IPS-15b (cell line): ENCODE measurements at regions not wholly inside any gene's neighbourhood (a gene's known extent, or its start where the extent isn't known, plus 50 kb on each side); places are given as distances from the start of the nearest gene placed in this dataset.

Experiments
- H3K27me3 ChIP-seq: one replicate; pipeline ENCODE4 v1.6.1; 2013; ENCODE audit warnings: low read length; ENCODE audit not compliant: control insufficient read depth, insufficient read depth
- H3K36me3 ChIP-seq: one replicate; pipeline ENCODE4 v1.6.1; 2013; ENCODE audit warnings: low read length; ENCODE audit not compliant: control insufficient read depth, insufficient read depth
- H3K4me1 ChIP-seq: one replicate; pipeline ENCODE4 v1.6.1; 2013; ENCODE audit warnings: mild to moderate bottlenecking, low read length; ENCODE audit not compliant: control insufficient read depth, insufficient read depth
- H3K4me3 ChIP-seq: one replicate; pipeline ENCODE4 v1.5.1; 2013; ENCODE audit warnings: low read depth, low read length
- H3K9ac ChIP-seq: one replicate; pipeline ENCODE4 v1.6.1; 2013; ENCODE audit warnings: low read depth, mild to moderate bottlenecking, low read length
- H3K9me3 ChIP-seq: one replicate; pipeline ENCODE4 v1.6.1; 2013; ENCODE audit warnings: mild to moderate bottlenecking, low read length; ENCODE audit not compliant: control insufficient read depth, insufficient read depth

DNA sequence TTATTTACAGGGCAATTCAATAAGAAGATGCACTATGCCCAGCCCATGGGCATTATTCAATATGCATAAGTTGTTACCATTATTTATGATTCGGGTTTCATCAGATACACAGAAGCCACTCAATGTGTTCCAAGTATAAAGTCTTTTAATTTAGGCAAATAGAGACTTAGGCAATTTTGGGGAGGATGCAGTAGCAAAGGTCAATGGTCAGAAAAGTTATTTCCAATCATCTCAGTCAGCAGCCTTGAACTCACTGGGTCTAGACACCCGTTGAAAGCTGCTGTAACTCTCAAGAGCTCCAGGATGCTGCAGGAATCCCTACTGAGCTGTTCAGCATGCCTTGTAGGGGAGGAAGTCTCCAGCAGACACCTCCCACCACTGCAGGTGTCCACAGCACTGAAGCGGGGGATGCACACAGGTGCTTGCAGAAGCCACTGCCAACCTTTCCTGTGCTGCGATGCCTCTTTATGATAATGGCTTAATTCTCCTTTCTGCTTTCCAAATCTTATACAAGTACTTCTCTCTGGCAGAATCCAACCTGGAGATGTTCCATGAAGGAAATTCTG is 155.0 kb upstream of the SUCLG2 start:
- no peaks in the 10 kb centered on the region for H3K27me3 ChIP-seq
- no peaks in the 10 kb centered on the region for H3K9me3 ChIP-seq
- no peak overlapping the region for H3K4me3 ChIP-seq
- no peak overlapping the region for H3K9ac ChIP-seq
- no peaks in the 10 kb centered on the region for H3K36me3 ChIP-seq
- no peaks in the 10 kb centered on the region for H3K4me1 ChIP-seq

DNA sequence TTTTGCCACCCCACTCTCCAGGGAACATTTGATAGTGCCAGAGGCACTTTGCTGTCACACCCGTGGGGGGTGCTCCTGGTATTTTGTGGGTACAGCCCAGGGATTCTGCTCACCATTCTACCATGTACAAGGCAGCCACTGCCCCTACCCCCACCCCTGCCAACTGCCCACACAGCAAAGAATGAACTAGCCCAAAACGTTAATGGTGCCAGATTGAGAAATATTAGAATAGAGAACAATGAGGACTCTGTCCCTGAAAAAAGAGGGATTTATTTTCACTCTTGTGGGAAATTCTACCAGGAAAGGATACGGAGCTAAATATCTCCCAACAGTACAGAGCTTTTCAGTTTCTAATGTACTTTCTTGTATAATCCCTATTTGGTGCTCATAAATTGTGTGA is 154.5 kb upstream of the SUCLG2 start:
- Histone ChIP-seq H3K27me3 (no peaks in the 10 kb centered on the region), H3K9me3 (no peaks in the 10 kb centered on the region), H3K9ac (no peak overlapping the region), H3K4me3 (no peak overlapping the region), H3K4me1 (no peaks in the 10 kb centered on the region), H3K36me3 (no peaks in the 10 kb centered on the region)

DNA sequence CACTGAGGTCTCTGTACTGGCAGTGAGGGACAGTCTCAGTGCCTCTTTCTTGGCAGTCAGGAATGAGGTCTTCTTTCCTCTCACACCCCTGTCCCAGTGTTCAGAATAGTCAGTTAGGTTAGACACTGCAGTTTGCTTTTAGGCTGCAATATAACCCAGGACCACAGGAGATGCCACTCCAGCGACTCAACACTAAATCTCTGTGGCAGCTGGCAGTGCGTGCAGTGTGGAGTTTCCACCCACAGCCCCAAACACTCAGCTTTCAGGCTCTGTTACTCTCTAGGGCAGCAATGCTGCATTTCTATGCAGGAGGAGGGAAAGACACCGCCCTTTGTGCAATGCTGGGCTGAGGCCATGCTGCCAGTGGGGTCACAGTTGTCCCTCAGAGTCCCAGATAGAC is 150.2 kb upstream of the SUCLG2 start:
- no peak overlapping the region for H3K4me3 ChIP-seq
- H3K36me3 ChIP-seq = no peaks in the 10 kb centered on the region
- H3K27me3 ChIP-seq = no peaks in the 10 kb centered on the region
- H3K9me3 ChIP-seq = no peaks in the 10 kb centered on the region
- no peak overlapping the region for H3K9ac ChIP-seq
- no peaks in the 10 kb centered on the region for H3K4me1 ChIP-seq

DNA sequence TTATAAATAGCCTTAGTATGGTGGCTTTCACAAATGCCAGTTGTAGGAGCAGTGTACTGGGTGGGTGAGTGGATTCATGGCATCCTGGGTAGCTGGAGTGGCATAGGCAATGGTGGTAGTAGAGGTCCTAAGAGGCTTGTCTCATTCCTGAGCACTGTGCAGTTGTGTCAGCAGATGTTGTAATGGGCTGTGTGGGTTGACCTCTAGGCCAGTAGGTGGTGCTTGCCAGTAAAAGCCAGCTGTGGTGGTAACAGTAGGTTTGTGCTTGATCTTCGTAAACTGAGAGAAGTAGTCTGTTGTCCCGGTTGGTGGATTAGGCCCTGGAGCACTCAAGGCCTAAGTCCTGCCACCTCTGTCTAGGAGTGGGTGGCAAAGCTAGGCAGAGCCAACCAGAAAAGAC is 149.7 kb upstream of the SUCLG2 start:
- Histone ChIP-seq H3K27me3 (no peaks in the 10 kb centered on the region), H3K36me3 (no peaks in the 10 kb centered on the region), H3K9me3 (no peaks in the 10 kb centered on the region), H3K4me1 (no peaks in the 10 kb centered on the region), H3K4me3 (no peak overlapping the region), H3K9ac (no peak overlapping the region)

DNA sequence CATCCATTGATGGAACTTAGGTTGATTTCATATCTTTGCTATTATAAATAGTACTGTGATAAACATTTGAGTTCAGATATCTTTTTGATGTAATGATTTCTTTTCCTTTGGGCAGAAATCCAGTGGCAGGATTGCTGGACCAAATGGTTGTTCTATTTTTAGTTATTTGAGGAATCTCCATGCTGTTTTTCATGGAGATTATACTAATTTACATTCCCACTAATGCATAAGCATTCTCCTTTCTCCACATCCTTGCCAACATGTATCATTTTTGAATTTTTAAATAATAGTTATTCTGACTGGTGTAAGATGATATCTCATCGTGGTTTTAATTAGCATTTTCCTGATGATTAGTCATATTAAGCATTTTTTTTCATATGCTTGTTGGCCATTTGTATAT is 144.0 kb upstream of the SUCLG2 start:
- Histone ChIP-seq H3K4me3 (no peak overlapping the region), H3K9ac (no peak overlapping the region), H3K36me3 (no peaks in the 10 kb centered on the region), H3K9me3 (no peaks in the 10 kb centered on the region), H3K27me3 (no peaks in the 10 kb centered on the region), H3K4me1 (peaks cover 2% of the 10 kb centered on the region)

DNA sequence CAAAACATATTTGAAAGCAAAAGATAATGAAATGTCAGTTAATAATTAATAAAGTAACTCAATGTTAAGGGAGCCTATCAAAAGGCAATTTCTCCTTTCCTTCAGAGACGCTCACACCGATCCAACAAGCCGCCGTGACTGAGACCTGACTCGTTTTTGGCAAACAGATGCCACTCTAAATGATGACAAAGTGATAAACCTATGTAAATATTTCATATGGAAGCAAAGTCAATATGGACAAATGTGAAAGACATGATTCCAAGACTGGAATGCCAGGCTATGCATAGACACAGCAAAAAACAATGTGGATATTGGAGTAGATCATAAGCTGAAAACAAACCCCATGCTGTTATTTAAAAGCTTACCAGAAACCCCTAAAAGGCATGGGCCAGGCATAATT is 137.2 kb upstream of the SUCLG2 start:
- Histone ChIP-seq H3K9ac (no peak overlapping the region), H3K4me3 (no peak overlapping the region), H3K27me3 (no peaks in the 10 kb centered on the region), H3K9me3 (no peaks in the 10 kb centered on the region), H3K4me1 (peaks cover 8% of the 10 kb centered on the region), H3K36me3 (no peaks in the 10 kb centered on the region)

DNA sequence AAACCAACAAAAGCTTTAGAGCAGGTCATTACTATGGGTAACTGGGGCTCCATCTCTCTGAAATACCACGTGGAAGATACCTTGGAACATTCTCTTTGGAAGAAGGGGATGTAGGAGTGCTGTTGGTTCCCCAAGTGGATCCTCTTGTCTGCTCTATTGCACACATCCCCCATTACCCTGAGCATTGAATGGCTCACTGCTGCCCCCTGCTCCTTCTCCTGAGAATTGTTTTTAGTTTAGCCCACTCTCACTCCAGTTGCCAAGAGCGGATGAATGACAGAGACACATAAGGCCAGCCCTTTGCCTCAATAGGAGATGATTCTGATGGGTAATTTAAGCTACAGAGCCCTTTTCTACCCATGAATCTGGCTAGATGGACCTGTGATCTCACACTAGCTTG is 135.6 kb upstream of the SUCLG2 start:
- Histone ChIP-seq H3K36me3 (no peaks in the 10 kb centered on the region), H3K4me1 (peaks cover 8% of the 10 kb centered on the region), H3K9me3 (no peaks in the 10 kb centered on the region), H3K27me3 (no peaks in the 10 kb centered on the region), H3K4me3 (no peak overlapping the region), H3K9ac (no peak overlapping the region)

DNA sequence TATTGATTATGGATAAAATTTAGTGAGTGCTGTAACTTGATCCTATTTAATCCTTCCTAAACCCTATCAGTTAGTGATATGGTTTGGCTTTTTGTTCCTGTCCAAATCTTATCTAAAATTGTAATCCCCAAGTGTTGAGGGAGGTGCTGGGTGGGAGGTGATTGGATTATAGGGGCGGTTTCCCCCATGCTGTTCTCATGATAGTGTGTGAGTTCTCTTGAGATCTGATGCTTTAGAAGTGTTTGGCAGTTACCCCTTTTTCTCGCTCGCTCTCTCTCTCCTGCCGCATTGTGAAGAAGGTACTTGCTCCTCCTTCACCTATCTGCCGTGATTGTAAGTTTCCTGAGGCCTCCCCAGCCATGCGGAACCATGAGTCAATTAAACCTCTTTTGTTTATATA is 134.0 kb upstream of the SUCLG2 start:
- H3K36me3 ChIP-seq = no peaks in the 10 kb centered on the region
- no peak overlapping the region for H3K9ac ChIP-seq
- peaks cover 8% of the 10 kb centered on the region for H3K4me1 ChIP-seq

DNA sequence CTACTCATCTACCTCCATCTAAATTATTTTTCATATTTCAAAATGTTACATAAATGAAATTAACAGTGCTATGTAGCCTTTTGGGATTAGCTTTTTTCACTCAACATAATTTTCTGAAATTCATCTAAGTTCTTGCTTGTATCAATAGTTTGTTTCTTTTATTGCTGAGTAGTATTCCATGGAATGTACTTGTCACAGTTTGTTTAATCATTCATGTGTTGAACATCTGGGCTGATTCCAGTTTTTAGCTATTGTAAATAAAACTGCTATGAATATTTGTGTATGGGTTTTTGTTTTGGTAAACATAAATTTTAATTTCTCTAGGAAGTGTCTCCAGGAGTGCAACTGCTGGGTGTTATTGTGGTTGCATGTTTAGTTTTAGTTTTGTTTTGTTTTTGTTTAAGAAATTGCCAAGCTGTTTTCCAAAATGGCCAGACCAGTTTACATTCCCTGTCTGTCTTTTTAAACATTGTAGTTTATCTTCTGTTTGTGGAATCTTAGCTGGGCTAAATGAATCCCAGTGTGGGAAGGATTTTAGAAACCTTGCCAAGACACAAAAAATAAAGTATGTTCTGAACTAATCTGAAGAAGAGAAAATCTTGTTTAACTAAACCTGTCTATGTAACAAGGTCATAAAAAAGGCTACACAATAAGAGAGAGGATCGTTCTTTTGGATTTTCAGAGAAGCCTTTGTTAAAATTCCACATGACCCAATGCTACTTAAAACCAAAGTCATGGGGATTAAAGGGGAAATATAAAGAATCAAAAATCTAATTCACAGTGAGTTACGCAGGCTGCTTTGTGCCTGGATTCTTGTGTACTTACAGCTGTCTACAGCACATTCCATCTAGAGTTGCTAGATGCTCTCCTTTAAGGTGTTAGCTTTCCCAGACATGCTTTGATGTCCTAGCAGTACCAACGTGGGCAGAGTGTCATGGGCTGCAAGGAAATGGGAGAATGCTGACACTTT is 129.2 kb upstream of the SUCLG2 start:
- H3K36me3 ChIP-seq = no peaks in the 10 kb centered on the region
- no peak overlapping the region for H3K4me3 ChIP-seq
- H3K4me1 ChIP-seq = no peaks in the 10 kb centered on the region
- no peak overlapping the region for H3K9ac ChIP-seq
- H3K27me3 ChIP-seq = no peaks in the 10 kb centered on the region
- H3K9me3 ChIP-seq = no peaks in the 10 kb centered on the region

More for the DNA sequence above, 134.0 kb upstream of the SUCLG2 start:
- no peak overlapping the region for H3K4me3 ChIP-seq
- H3K27me3 ChIP-seq = no peaks in the 10 kb centered on the region
- H3K9me3 ChIP-seq = no peaks in the 10 kb centered on the region

DNA sequence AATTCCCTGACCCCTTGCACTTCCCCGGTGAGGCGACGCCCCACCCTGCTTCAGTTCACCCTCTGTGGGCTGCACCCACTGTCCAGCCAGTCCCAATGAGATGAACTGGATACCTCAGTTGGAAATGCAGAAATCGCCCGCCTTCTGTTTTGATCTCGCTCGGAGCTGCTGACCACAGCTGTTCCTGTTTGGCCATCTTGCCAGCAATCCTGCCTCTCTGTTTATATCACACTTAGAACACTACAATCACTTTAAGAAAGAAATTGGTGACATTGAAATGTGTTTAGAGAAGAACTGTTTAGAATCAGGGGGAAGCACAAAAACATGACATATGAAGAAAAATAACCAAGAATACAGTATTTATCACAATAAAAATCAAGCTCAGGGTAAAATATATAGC is 127.5 kb upstream of the SUCLG2 start:
- Histone ChIP-seq H3K4me1 (no peaks in the 10 kb centered on the region), H3K9ac (no peak overlapping the region), H3K36me3 (no peaks in the 10 kb centered on the region), H3K9me3 (no peaks in the 10 kb centered on the region), H3K27me3 (no peaks in the 10 kb centered on the region), H3K4me3 (no peak overlapping the region)

DNA sequence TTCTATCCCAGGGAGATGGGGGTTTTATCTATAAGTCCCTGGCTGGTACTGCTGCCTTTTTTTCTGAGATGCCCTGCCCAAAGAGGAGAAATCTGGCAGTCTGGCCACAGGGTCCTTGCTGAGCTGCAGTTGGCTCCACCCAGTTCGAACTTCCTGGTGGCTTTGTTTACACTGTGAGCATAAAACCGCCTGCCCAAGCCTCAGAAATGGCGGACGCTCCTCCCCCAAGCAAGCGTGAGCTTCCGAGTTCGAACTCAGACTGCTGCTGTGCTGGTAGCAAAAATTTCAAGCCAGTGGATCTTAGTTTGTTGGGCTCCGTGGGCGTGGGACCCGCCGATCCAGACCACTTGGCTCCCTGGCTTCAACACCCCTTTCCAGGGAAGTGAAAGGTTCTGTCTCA is 126.8 kb upstream of the SUCLG2 start:
- Histone ChIP-seq H3K36me3 (no peaks in the 10 kb centered on the region), H3K9ac (no peak overlapping the region), H3K27me3 (no peaks in the 10 kb centered on the region), H3K4me3 (no peak overlapping the region), H3K9me3 (no peaks in the 10 kb centered on the region), H3K4me1 (no peaks in the 10 kb centered on the region)

DNA sequence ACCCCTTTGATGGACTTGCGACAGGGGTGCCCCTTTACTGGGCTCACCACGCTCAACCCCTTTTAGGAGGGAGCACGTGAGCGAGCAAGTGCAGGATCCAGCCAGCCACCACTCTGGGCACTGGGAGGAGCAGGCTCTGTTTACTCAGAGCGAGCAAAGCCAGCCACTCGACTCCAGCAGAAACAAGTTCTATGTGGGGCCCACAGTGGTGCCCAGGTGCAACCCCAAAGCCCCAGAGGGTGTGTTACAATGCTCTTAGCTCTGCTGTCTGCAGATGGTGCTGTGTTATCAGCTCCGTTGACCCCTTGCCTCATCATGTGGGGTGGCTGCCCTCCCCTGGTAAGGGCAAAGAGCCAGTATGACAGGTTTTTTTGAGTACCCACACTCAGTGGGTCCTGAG is 120.3 kb upstream of the SUCLG2 start:
- no peaks in the 10 kb centered on the region for H3K36me3 ChIP-seq
- no peak overlapping the region for H3K4me3 ChIP-seq
- H3K4me1 ChIP-seq = peaks cover 5% of the 10 kb centered on the region
- H3K27me3 ChIP-seq = no peaks in the 10 kb centered on the region
- H3K9ac ChIP-seq = no peak overlapping the region
- no peaks in the 10 kb centered on the region for H3K9me3 ChIP-seq
